Thyroid gland (tissue), 4 donors: ENCODE measurements at regions not wholly inside any gene's neighbourhood (a gene's known extent, or its start where the extent isn't known, plus 50 kb on each side); places are given as distances from the start of the nearest gene placed in this dataset.

Experiments used
- DNase-seq, 2 donors: peaks; one replicate each; pipeline ENCODE4 v3.0.0-alpha.2; 2019
- H3K27ac ChIP-seq, 3 donors: fragments of 200-600 bp; sonication (generic); 1 replicate in 2 of 3; 2 replicates in 1 of 3; pipeline ENCODE4 v1.5.1; 2016 to 2019; ENCODE audit warnings: mild to moderate bottlenecking in 1 of 3, moderate library complexity in 1 of 3
- H3K27me3 ChIP-seq: fragments of 200-600 bp; sonication (generic); one replicate; pipeline ENCODE4 v1.5.1; 2019
- H3K36me3 ChIP-seq, 2 donors: fragments of 200-600 bp; sonication (generic); one replicate each; pipeline ENCODE4 v1.5.1; 2016 to 2019
- H3K4me1 ChIP-seq, 2 donors: fragments of 200-600 bp; sonication (generic); one replicate each; pipeline ENCODE4 v1.5.1; 2017 to 2019
- H3K4me3 ChIP-seq, 3 donors: fragments of 200-600 bp; sonication (generic); replicated peaks in 1 of 3; 1 replicate in 2 of 3; 2 replicates in 1 of 3; pipeline ENCODE4 v1.5.1; 2016; ENCODE audit warnings: mild to moderate bottlenecking in 1 of 3
- H3K9me3 ChIP-seq: fragments of 200-600 bp; sonication (generic); one replicate; pipeline ENCODE4 v1.5.1; 2017
- POLR2A ChIP-seq, 2 donors: fragments of 450-650 bp; IDR thresholded peaks; one replicate each; pipeline ENCODE4 v1.6.1; 2017; ENCODE audit warnings: antibody characterized with exemption in 2 of 2, mild to moderate bottlenecking in 2 of 2, moderate library complexity in 1 of 2
- WGBS, 2 donors: methylation state at CpG; one replicate each; pipeline ENCODE4 v1.1.5; 2017; 5-methylcytosine and 5-hydroxymethylcytosine counted together
- intact Hi-C: fragments of 100-400 bp; cut with DNase I; formaldehyde crosslinking; loops from one replicate; pipeline ENCODE4 v1.15.1; 2023
- TF ChIP-seq, protein P1 (sequence below), 6 experiments: fragments of 200-600 bp in 3 of 6; fragments of 450-650 bp in 3 of 6; sonication (generic) in 3 of 6; IDR thresholded peaks; one replicate each; pipeline ENCODE4 v1.5.1; 2016 to 2019; ENCODE audit warnings: antibody characterized with exemption in 6 of 6, mild to moderate bottlenecking in 2 of 6, inconsistent platforms in 1 of 6, moderate library complexity in 1 of 6

DNA sequence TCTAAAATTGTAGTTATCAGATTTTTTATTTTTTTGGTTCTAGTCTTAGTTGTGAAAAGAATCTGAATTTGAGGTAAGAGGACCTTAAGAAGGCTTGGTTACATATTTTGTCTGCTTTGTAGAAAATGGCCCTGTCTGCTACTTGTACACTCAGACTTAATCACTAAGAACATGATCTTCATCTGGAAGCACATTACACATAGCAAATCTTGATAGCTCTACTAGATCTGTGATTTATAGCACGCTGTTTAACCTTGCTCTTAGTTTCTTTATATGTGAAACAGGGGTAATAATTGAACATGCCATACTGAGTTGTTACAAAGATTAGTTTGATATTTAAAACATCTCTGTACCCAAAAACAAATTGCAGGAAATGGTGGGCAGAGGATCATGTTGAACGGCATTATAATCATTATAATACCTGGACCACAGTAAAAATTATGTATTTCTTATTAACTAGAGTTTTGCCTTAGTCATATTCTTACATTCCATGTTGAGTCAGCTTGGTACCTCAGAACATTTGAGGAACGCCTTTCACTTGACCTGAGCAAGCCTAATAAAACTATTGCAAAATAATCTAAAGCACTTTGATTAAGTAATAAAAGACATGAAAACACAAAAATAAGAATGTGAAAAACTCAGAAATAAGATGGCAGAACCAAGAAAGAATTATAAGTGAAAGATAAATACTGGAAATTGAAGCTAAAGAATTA, 738.0 kb upstream of the AADAT start:
- H3K27me3 ChIP-seq = no peaks in the 10 kb centered on the region
- DNase-seq = no peak
- TF ChIP-seq, protein P1, sequence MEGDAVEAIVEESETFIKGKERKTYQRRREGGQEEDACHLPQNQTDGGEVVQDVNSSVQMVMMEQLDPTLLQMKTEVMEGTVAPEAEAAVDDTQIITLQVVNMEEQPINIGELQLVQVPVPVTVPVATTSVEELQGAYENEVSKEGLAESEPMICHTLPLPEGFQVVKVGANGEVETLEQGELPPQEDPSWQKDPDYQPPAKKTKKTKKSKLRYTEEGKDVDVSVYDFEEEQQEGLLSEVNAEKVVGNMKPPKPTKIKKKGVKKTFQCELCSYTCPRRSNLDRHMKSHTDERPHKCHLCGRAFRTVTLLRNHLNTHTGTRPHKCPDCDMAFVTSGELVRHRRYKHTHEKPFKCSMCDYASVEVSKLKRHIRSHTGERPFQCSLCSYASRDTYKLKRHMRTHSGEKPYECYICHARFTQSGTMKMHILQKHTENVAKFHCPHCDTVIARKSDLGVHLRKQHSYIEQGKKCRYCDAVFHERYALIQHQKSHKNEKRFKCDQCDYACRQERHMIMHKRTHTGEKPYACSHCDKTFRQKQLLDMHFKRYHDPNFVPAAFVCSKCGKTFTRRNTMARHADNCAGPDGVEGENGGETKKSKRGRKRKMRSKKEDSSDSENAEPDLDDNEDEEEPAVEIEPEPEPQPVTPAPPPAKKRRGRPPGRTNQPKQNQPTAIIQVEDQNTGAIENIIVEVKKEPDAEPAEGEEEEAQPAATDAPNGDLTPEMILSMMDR (IDR thresholded peaks at IDR 0.05) = no peak
- TF ChIP-seq POLR2A (IDR thresholded peaks at IDR 0.05) = no peak
- 82 to 90% methylated on average over 3 of the region's 3 CpGs for WGBS, 2 donors
- H3K9me3 ChIP-seq = no peaks in the 10 kb centered on the region
- H3K27ac ChIP-seq = no peak overlapping the region
- intact Hi-C loops = no loop called here
- H3K4me3 ChIP-seq = no peak overlapping the region
- no peaks in the 10 kb centered on the region for H3K4me1 ChIP-seq
- H3K36me3 ChIP-seq = no peaks in the 10 kb centered on the region

DNA sequence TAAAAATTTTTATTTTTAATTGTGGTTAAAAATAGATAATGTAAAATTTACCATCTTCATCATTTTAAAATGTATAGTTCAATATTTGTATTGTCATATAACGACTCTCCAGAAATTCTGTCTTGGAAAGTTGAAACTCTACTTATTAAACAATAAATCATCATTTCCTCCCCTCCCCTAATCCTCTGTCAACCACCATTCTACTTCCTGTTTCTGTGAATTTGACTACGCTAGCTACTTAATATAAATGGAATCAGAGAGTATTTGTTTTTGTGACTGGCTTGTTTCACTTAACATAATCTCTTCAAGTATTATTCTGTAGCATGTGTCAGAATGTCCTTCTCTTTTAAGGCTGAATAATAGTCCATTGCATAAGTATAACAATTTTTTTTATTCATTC, 729.0 kb upstream of the AADAT start:
- no peaks in the 10 kb centered on the region for H3K36me3 ChIP-seq
- H3K9me3 ChIP-seq = no peaks in the 10 kb centered on the region
- no peaks in the 10 kb centered on the region for H3K27me3 ChIP-seq
- 62 to 68% methylated on average over 2 of the region's 2 CpGs for WGBS, 2 donors
- intact Hi-C loops = no loop called here
- H3K4me3 ChIP-seq = no peak overlapping the region
- no peak for TF ChIP-seq POLR2A (IDR thresholded peaks at IDR 0.05)
- TF ChIP-seq, protein P1 (IDR thresholded peaks at IDR 0.05) = no peak
- no peaks in the 10 kb centered on the region for H3K4me1 ChIP-seq
- no peak for DNase-seq
- no peak overlapping the region for H3K27ac ChIP-seq

- H3K9me3 ChIP-seq = no peaks in the 10 kb centered on the region
- TF ChIP-seq, protein P1 (IDR thresholded peaks at IDR 0.05) = no peak
- no peak for TF ChIP-seq POLR2A (IDR thresholded peaks at IDR 0.05)
- no peaks in the 10 kb centered on the region for H3K27me3 ChIP-seq
- intact Hi-C loops = no loop called here
- 84 to 87% methylated on average over 7 of the region's 7 CpGs for WGBS, 2 donors
- H3K4me3 ChIP-seq = no peak overlapping the region
- no peak overlapping the region for H3K27ac ChIP-seq
- no peaks in the 10 kb centered on the region for H3K36me3 ChIP-seq
- no peaks in the 10 kb centered on the region for H3K4me1 ChIP-seq
- no peak for DNase-seq
Measured at GRCh38 chr4:170805352-170805751, 715.6 kb upstream of the AADAT start.

GRCh38 chr4:170804930-170805329, 715.2 kb upstream of the AADAT start:
- no peaks in the 10 kb centered on the region for H3K9me3 ChIP-seq
- no peak for TF ChIP-seq POLR2A (IDR thresholded peaks at IDR 0.05)
- TF ChIP-seq, protein P1 (IDR thresholded peaks at IDR 0.05) = no peak
- 92 to 93% methylated on average over 11 of the region's 11 CpGs for WGBS, 2 donors
- H3K27me3 ChIP-seq = no peaks in the 10 kb centered on the region
- DNase-seq = no peak
- intact Hi-C loops = no loop called here
- H3K4me3 ChIP-seq = no peak overlapping the region
- H3K4me1 ChIP-seq = no peaks in the 10 kb centered on the region
- no peaks in the 10 kb centered on the region for H3K36me3 ChIP-seq
- no peak overlapping the region for H3K27ac ChIP-seq

GRCh38 chr4:170803492-170803891, 713.7 kb upstream of the AADAT start:
- Histone ChIP-seq H3K4me3 (no peak overlapping the region), H3K9me3 (no peaks in the 10 kb centered on the region), H3K27me3 (no peaks in the 10 kb centered on the region), H3K27ac (no peak overlapping the region), H3K36me3 (no peaks in the 10 kb centered on the region), H3K4me1 (no peaks in the 10 kb centered on the region)
- TF ChIP-seq POLR2A (IDR thresholded peaks at IDR 0.05) = no peak
- TF ChIP-seq, protein P1 (IDR thresholded peaks at IDR 0.05) = no peak
- no peak for DNase-seq
- 95 to 99% methylated on average over 1 of the region's 1 CpG for WGBS, 2 donors
- intact Hi-C loops = no loop called here
